ENCODE measurements at regions not wholly inside any gene's neighbourhood (a gene's known extent, or its start where the extent isn't known, plus 50 kb on each side); places are given as distances from the start of the nearest gene placed in this dataset.

- TF ChIP-seq, protein P1, sequence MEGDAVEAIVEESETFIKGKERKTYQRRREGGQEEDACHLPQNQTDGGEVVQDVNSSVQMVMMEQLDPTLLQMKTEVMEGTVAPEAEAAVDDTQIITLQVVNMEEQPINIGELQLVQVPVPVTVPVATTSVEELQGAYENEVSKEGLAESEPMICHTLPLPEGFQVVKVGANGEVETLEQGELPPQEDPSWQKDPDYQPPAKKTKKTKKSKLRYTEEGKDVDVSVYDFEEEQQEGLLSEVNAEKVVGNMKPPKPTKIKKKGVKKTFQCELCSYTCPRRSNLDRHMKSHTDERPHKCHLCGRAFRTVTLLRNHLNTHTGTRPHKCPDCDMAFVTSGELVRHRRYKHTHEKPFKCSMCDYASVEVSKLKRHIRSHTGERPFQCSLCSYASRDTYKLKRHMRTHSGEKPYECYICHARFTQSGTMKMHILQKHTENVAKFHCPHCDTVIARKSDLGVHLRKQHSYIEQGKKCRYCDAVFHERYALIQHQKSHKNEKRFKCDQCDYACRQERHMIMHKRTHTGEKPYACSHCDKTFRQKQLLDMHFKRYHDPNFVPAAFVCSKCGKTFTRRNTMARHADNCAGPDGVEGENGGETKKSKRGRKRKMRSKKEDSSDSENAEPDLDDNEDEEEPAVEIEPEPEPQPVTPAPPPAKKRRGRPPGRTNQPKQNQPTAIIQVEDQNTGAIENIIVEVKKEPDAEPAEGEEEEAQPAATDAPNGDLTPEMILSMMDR (IDR thresholded peaks at IDR 0.05) = no peak
- TF ChIP-seq POLR2A (IDR thresholded peaks at IDR 0.05) = no peak
Observed at GRCh38 chr2:133660510-133660909, 92.2 kb upstream of the NCKAP5 start.
